DMS79 treated with DMSO at 0.1 percent for 48 hours (cell line): ENCODE measurements at regions not wholly inside any gene's neighbourhood (a gene's known extent, or its start where the extent isn't known, plus 50 kb on each side); places are given as distances from the start of the nearest gene placed in this dataset.
"Not testable (repeated sequence)": the region's sequence is repeated elsewhere in the genome, so short reads cannot be mapped to it uniquely, and the experiment has no call there.

Source experiments
- DNase-seq: peaks from one replicate; lab custom pipeline; 2025; lab: John Stamatoyannopoulos, UW

DNA sequence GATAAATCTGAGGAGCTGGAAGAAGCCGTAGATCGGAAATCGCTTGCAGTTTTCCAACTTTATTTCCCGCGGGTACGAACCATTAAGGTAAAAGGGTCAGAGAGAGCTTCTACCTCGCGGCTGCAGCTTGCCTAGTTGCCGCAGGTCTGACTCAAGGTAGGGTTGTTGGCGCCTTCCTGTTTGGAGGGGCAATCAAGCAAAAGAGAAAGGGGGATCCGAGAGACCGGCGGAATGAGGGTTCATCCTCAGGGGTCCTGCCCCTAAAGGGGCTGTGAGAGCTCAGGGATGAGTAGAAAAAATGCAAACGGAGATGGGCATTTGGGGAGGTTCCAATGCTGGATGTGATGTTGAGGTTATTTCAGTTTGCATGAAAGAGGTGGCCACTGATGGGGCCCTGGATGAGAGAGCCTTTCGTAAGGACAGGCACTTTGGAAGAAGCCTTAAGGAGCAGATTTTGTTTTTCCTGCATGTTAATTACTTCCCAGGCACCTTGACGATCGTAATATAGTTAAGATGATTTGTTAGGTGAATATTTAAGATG lies 265.4 kb downstream of the CGGBP1 start:
- no peak for DNase-seq

GRCh38 chr3:87792534-87793336 lies 266.1 kb downstream of the CGGBP1 start, which contains the start of gene HTR1F:
HTR1F (plus strand) TSS chr3:87792706.
- no peak for DNase-seq

GRCh38 chr3:87792198-87792533 lies 266.6 kb downstream of the CGGBP1 start:
- no peak for DNase-seq

- no peak for DNase-seq
Measured at GRCh38 chr3:87791248-87792027, 267.4 kb downstream of the CGGBP1 start.

- not testable (repeated sequence) for DNase-seq
Measured at GRCh38 chr3:87789049-87789448, 269.8 kb downstream of the CGGBP1 start.

- no peak for DNase-seq
Measured at GRCh38 chr3:87788516-87788915, 270.3 kb downstream of the CGGBP1 start.

GRCh38 chr3:87780811-87781210 lies 278.0 kb downstream of the CGGBP1 start:
- no peak for DNase-seq

GRCh38 chr3:87778876-87779275 lies 279.9 kb downstream of the CGGBP1 start:
- no peak for DNase-seq

GRCh38 chr3:87771337-87772192 lies 287.2 kb downstream of the CGGBP1 start:
- DNase-seq = no peak

DNA sequence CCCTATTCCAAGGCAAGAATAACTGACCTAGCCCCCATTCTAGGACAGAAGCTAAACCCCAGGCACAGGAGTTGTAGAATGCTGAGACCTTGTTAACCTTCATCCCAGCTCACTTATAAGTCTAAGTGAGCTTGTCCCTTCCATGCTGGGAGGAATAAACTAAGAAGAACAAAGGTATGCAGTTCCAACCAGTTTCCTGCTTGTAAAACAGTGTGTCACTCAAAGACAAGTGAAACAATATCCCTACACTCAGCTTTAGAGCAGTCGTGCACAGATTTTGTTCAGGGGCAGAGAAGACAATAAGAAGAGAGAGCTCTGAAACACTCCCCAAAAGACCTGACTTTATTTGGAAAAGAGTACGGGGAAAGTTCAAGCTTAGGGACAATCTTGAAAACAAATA lies 292.1 kb downstream of the CGGBP1 start:
- no peak for DNase-seq

- no peak for DNase-seq
Measured at GRCh38 chr3:87765256-87765655, 293.5 kb downstream of the CGGBP1 start.

- no peak for DNase-seq
Measured at GRCh38 chr3:87761795-87762194, 297.0 kb downstream of the CGGBP1 start.

- no peak for DNase-seq
Measured at GRCh38 chr3:87761341-87761740, 297.5 kb downstream of the CGGBP1 start.

GRCh38 chr3:87756616-87757015 lies 302.2 kb downstream of the CGGBP1 start:
- no peak for DNase-seq

DNA sequence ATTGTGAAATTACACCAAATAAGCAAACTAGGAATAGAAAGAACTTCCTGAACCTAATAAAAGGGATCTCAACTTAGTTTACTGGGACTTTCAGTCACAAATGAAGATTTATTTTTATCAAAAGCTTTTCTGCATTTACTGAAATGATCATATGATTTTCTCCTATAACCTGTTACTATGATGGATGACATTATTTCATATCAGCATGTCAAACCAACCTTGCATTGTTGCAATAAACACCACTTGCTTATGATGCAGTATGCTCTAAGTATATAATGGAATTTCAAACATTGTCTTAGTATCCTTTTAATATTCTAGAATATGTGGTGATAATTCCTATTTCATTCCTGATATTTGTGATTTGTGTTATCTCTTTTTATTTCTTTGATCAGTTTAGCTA lies 303.0 kb downstream of the CGGBP1 start:
- no peak for DNase-seq

GRCh38 chr3:87742250-87742649 lies 316.6 kb downstream of the CGGBP1 start:
- DNase-seq = no peak

GRCh38 chr3:87740894-87741293 lies 317.9 kb downstream of the CGGBP1 start:
- DNase-seq = not testable (repeated sequence)

GRCh38 chr3:87737817-87738216 lies 321.0 kb downstream of the CGGBP1 start:
- DNase-seq = not testable (repeated sequence)

DNA sequence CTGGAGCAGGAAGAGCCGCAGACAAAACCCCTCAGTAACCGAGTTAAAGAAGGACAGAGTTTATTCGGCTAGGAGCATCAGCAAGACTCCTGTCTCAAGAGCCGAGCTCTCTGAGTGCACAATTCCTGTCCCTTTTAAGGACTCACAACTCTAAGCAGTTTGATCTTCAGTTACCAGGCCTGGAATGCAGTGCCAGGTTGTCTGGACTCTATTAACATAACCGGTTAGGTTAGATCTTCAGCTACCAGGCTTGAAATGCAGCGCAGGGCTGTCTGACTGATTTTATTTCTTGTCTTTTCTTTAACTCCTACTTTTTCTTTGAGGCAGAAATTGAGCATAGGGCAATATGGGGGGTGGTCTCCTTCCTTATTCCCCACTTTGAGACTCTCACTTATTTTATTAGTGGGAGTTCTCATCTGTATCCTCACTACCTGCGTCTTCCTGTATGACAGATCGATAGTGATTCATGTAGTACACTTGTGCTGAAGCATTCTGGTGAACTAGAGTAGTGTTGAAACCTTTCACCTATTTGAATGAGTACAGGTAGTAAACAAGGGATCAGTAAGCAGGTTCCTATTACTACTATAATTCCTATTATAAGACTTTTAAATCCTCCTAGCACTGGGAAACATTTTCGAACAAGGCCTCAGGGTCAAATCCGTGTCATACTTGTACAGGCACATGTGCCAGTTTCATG lies 325.0 kb downstream of the CGGBP1 start:
- DNase-seq = no peak

- DNase-seq = no peak
Measured at GRCh38 chr3:87732294-87732693, 326.5 kb downstream of the CGGBP1 start.

DNA sequence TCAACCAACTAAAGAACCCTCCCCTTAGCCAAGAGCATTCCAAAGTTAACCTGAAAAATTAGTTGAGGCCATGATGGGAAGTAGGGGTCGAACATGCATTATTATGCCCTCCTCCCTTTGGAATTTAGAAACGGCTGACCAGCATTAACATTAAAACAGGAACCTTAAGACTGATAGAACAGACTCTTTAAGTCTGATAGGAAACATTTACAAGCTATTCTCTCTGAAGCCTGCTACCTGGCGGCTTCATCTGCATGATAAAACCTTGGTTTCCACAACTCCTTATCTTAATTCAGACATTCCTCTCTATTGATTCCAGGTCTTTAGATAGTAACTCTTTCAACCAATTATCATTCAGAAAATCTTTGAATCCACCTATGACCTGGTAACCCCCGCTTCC lies 331.0 kb downstream of the CGGBP1 start:
- DNase-seq = no peak

DNA sequence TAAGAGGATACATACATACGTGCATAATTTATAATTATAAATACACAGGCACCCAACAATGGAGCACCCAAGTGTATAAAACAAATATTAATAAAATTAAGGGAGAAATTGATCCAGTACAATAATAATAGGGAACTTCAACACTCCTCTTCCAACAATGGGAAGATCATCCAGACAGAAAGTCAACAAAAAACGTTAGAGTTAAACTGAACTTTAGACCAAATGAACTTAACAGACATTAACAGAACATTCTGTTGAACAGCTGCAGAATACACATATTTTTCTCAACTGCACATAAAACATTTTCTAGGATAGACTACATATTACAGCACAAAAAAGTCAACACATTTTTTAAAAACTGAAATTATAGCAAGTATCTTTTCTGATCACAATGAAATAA lies 339.7 kb downstream of the CGGBP1 start:
- no peak for DNase-seq
